RWPE2 (cell line): ENCODE measurements at regions not wholly inside any gene's neighbourhood (a gene's known extent, or its start where the extent isn't known, plus 50 kb on each side); places are given as distances from the start of the nearest gene placed in this dataset.
"Not testable (repeated sequence)": the region's sequence is repeated elsewhere in the genome, so short reads cannot be mapped to it uniquely, and the experiment has no call there.

Experiments
- ATAC-seq: fragments of 200-7000 bp; cut with Tn5 transposase; 3 replicates; pipeline ENCODE4 v1.9.1; 2021; ENCODE audit warnings: low read depth
- DNase-seq: peaks from one replicate; pipeline ENCODE4 v3.0.0-alpha.2; 2020; ENCODE audit warnings: low spot score
- H3K27ac ChIP-seq: fragments of 450-650 bp; 2 replicates; pipeline ENCODE4 v1.5.1; 2017; ENCODE audit warnings: mild to moderate bottlenecking; ENCODE audit not compliant: poor library complexity, severe bottlenecking
- H3K27me3 ChIP-seq: fragments of 250-450 bp; sonication (Bioruptor Pico); 2 replicates; pipeline ENCODE4 v1.5.1; 2021; ENCODE audit warnings: mild to moderate bottlenecking, moderate library complexity; ENCODE audit not compliant: insufficient read depth, poor library complexity, severe bottlenecking
- H3K36me3 ChIP-seq: fragments of 250-450 bp; sonication (Bioruptor Pico); 2 replicates; pipeline ENCODE4 v1.5.1; 2020; ENCODE audit warnings: low read depth, mild to moderate bottlenecking, moderate library complexity
- H3K4me1 ChIP-seq: fragments of 250-450 bp; sonication (Bioruptor Pico); 2 replicates; pipeline ENCODE4 v1.5.1; 2021; ENCODE audit warnings: mild to moderate bottlenecking, moderate library complexity; ENCODE audit not compliant: insufficient read depth, poor library complexity, severe bottlenecking
- H3K4me3 ChIP-seq: fragments of 250-450 bp; sonication (Bioruptor Pico); 2 replicates; pipeline ENCODE4 v1.5.1; 2021; ENCODE audit warnings: mild to moderate bottlenecking, moderate library complexity; ENCODE audit not compliant: severe bottlenecking
- H3K9me3 ChIP-seq: fragments of 250-450 bp; sonication (Bioruptor Pico); 2 replicates; pipeline ENCODE4 v1.5.1; 2021; ENCODE audit warnings: mild to moderate bottlenecking, moderate library complexity; ENCODE audit not compliant: severe bottlenecking
- TF ChIP-seq, protein P1 (sequence below): fragments of 450-650 bp; IDR thresholded peaks from one replicate; pipeline ENCODE4 v1.5.1; 2017; ENCODE audit warnings: mild to moderate bottlenecking, moderate library complexity; ENCODE audit not compliant: poor library complexity, severe bottlenecking

DNA sequence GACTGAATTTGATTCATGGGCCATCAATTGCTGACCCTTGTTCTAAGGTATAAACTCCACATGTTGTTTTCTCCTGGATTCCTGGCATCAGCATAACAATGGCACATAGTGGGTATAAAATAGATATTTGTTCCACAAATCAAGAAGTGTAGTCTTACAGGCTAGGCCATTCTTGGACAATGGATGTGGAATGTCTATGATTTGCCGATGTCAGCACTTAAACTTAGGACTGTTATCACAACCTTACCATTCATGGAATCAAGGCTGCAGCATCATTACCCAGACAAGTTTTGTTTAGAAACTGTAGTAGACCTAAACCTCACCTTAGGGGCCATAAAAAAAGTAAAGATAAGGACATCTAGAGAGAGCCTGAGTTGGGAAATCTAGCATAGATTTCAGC is 680.0 kb downstream of the BRINP1 start:
- no peak overlapping the region for H3K4me3 ChIP-seq
- DNase-seq (no peak), ATAC-seq (no peak)
- no peaks in the 10 kb centered on the region for H3K9me3 ChIP-seq
- H3K4me1 ChIP-seq: no peaks in the 10 kb centered on the region
- no peaks in the 10 kb centered on the region for H3K36me3 ChIP-seq
- no peaks in the 10 kb centered on the region for H3K27me3 ChIP-seq
- no peak overlapping the region for H3K27ac ChIP-seq
- TF ChIP-seq, protein P1, sequence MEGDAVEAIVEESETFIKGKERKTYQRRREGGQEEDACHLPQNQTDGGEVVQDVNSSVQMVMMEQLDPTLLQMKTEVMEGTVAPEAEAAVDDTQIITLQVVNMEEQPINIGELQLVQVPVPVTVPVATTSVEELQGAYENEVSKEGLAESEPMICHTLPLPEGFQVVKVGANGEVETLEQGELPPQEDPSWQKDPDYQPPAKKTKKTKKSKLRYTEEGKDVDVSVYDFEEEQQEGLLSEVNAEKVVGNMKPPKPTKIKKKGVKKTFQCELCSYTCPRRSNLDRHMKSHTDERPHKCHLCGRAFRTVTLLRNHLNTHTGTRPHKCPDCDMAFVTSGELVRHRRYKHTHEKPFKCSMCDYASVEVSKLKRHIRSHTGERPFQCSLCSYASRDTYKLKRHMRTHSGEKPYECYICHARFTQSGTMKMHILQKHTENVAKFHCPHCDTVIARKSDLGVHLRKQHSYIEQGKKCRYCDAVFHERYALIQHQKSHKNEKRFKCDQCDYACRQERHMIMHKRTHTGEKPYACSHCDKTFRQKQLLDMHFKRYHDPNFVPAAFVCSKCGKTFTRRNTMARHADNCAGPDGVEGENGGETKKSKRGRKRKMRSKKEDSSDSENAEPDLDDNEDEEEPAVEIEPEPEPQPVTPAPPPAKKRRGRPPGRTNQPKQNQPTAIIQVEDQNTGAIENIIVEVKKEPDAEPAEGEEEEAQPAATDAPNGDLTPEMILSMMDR: no peak

- Histone ChIP-seq H3K4me3 (no peak overlapping the region), H3K4me1 (no peaks in the 10 kb centered on the region), H3K9me3 (no peaks in the 10 kb centered on the region), H3K27ac (no peak overlapping the region), H3K36me3 (no peaks in the 10 kb centered on the region), H3K27me3 (no peaks in the 10 kb centered on the region)
- ATAC-seq (no peak), DNase-seq (no peak)
- TF ChIP-seq, protein P1: no peak
Observed at GRCh38 chr9:118692613-118693012, 676.6 kb downstream of the BRINP1 start.

GRCh38 chr9:118693645-118694044 is 675.6 kb downstream of the BRINP1 start:
- H3K4me1 ChIP-seq: no peaks in the 10 kb centered on the region
- no peak overlapping the region for H3K27ac ChIP-seq
- no peak overlapping the region for H3K4me3 ChIP-seq
- ATAC-seq (no peak), DNase-seq (no peak)
- no peaks in the 10 kb centered on the region for H3K9me3 ChIP-seq
- H3K36me3 ChIP-seq: no peaks in the 10 kb centered on the region
- TF ChIP-seq, protein P1: no peak
- no peaks in the 10 kb centered on the region for H3K27me3 ChIP-seq

- DNase-seq, H3K4me1 ChIP-seq: not testable (repeated sequence)
Observed at GRCh38 chr9:118695249-118695648, 674.0 kb downstream of the BRINP1 start.

DNA sequence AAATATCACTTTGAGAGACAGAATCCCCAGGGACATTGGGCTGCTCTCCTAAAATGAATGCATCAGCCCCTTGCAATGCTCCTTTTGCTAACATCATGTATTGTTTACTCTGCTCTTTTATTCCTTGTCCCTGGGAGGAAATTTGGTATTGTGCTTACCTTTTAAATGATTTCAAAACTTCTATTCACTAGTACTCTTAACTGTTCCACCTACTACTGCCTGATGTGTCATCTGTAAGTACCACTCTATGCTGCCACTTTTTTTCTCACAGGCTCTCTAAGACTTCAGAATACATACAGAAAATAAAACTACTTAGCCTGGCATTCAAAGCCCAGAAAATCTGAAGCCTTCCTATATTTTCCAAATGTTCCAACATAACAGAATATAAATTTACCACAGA is 667.2 kb downstream of the BRINP1 start:
- Histone ChIP-seq H3K36me3 (no peaks in the 10 kb centered on the region), H3K9me3 (no peaks in the 10 kb centered on the region), H3K4me3 (no peak overlapping the region), H3K27ac (no peak overlapping the region), H3K27me3 (no peaks in the 10 kb centered on the region), H3K4me1 (no peaks in the 10 kb centered on the region)
- ATAC-seq (no peak), DNase-seq (no peak)
- TF ChIP-seq, protein P1: no peak

More at GRCh38 chr9:118695249-118695648, 674.0 kb downstream of the BRINP1 start:
- not testable (repeated sequence) for H3K36me3 ChIP-seq, H3K4me3 ChIP-seq, H3K27ac ChIP-seq, H3K27me3 ChIP-seq, ATAC-seq, H3K9me3 ChIP-seq
